Sigmoid colon (tissue), 4 donors: ENCODE measurements at regions not wholly inside any gene's neighbourhood (a gene's known extent, or its start where the extent isn't known, plus 50 kb on each side); places are given as distances from the start of the nearest gene placed in this dataset.

Experiments used
- CTCF ChIP-seq, 4 experiments: fragments of 450-650 bp in 3 of 4; fragments of 200-600 bp in 1 of 4; IDR thresholded peaks; one replicate each; pipeline ENCODE4 v1.5.1; 2016 to 2019; ENCODE audit warnings: antibody characterized with exemption in 4 of 4, mild to moderate bottlenecking in 3 of 4, moderate library complexity in 2 of 4
- EP300 ChIP-seq, 4 donors: sonication (generic); formaldehyde crosslinking; IDR thresholded peaks; one replicate each; pipeline ENCODE4 v1.6.1; 2017; ENCODE audit warnings: antibody characterized with exemption in 4 of 4
- POLR2A ChIP-seq, 2 donors: fragments of 450-650 bp; IDR thresholded peaks; one replicate each; pipeline ENCODE4 v1.6.1; 2016; ENCODE audit warnings: antibody characterized with exemption in 2 of 2, mild to moderate bottlenecking in 2 of 2, moderate library complexity in 2 of 2
- POLR2AphosphoS5 ChIP-seq, 4 donors: sonication (generic); formaldehyde crosslinking; IDR thresholded peaks; one replicate each; pipeline ENCODE4 v1.6.1; 2017; ENCODE audit warnings: antibody characterized with exemption in 4 of 4

DNA sequence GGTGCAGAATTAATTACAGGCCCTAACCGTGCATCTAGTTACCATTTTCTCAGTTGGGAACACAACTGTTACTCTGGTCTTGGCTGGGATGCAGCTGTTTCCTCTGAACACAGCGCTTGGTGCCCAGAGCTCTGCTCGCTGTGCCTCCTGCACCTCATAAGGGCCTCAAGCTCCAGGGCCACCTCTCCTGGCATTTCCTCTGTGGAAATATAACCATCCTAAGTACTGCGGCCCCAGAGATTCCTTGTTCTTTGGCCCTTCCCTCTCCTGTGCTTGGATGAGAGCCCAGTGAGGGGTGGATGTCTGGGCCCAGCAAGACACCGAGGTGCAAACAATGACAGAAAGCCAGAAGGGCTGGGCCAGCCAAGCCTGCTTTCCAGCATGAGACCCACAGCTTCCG lies 169.9 kb upstream of the CST7 start:
- no peak for TF ChIP-seq CTCF (IDR thresholded peaks at IDR 0.05)
- no peak for TF ChIP-seq POLR2A (IDR thresholded peaks at IDR 0.05)
- no peak for TF ChIP-seq POLR2AphosphoS5 (IDR thresholded peaks at IDR 0.05)
- TF ChIP-seq EP300 (IDR thresholded peaks at IDR 0.05), result no peak
